Glomerular visceral epithelial cell (primary cell): ENCODE measurements at regions not wholly inside any gene's neighbourhood (a gene's known extent, or its start where the extent isn't known, plus 50 kb on each side); places are given as distances from the start of the nearest gene placed in this dataset.

Source experiments
- DNase-seq: peaks from one replicate; pipeline ENCODE4 v3.0.0-alpha.2; 2016; ENCODE audit errors: extremely low spot score

- no peak for DNase-seq
These were observed 75.0 kb downstream of the PTPDC1 start for GRCh38 chr9:94159069-94159939.

DNA sequence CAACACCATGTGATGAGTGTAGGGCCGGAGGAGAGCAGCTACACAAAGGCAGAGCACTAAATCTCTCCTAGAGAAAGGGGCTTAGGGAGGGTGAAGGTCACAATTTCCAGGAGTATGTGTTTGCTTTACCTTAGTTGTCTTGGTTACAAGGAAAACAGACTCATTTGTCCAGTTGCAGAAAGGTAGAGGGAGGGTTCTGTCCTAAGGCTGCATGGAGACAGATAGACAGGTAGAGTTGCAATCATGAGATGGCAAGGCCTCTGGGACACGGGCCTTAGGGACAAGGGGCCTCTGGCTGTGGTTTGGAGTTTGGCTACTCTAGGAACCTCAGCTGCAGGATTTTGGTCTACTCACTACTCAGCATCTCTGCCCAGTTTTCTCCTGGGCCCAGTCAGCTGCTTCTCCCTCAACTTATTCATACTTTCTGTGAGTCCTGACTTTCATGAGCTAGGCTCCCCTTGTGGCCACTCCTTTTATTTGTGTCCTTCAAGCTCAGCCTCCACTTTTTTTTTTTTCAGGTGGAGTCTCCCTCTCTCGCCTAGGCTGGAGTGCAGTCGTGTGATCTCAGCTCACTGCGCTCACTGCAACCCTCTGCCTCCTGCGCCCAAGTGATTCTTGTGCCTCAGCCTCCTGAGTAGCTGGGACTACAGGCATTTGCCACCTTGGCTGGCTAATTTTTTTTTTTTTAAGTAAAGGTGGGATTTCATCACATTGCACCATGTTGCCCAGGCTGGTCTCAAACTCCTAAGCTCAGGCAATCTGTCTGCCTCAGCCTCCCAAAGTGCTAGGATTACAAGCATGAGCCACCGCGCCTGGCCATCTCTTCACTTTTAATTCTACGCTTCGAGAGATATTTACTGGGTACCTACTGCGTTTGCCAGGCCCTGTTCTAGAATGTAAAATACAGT, 76.6 kb downstream of the PTPDC1 start:
- DNase-seq = no peak

- DNase-seq = no peak
These were observed 77.4 kb downstream of the PTPDC1 start for GRCh38 chr9:94161673-94162072.

DNA sequence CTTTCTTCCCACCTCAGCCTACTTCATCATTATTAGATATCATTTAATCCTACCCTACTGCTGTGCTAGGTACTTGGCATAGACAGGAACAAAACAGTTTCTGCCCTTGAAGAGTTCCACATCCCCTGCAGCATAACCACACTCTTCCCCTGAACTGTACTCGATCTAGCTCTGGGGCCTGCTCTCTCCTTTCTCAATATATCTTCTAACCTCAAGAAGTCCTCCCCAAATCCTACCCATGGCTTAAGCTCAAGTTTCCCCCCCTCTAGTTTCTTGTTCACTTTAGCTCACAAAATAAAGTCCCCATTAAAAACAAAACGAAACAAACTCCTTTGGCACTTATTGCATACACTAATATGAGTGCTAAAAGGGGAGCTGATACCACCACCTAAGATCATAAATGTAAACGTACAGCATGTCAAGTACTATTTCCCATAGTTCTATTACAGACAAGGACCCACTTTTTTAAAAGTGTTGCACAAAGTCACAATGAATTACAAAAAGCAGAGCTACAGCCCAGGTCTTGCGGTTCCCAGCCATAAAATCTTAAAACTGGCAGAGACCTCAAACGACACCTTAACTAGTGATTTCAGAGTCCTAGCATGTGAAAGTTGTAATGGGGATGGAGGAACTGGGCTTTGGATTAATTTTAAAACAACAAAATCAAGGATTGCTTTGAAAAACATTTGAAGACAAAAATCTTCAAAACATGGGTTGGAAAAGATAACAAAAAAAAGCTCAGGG, 80.7 kb downstream of the PTPDC1 start:
- no peak for DNase-seq

DNA sequence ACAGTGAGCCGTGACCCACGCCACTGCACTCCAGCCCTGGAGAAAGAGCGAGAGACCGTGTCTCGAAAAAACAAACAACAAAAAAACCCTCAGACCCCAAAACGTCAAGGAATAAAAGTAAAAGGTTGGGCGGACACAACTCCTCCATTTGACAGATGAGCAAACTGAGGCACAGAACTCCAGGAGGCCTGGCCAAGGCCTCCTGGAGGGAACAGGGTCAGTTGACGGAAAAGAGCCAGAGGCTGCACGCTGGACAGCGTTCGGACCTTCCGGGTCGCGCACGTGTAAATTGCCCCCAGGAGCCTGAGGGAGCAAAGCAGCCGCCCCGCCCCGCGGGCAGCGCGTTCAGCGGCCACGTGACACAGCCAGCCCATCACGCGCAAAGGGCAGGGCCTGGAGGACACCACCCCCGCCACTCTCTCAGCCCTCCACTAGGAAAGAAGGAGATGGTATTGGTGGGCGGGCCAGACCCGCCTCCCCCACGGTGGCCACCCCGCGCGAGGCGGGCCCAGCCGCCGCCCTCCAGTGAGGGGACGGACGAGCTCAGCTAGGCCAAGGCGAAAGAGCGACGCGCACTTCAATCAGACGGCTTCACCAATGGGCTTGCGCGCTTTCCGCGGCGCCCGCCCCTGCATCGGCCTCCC, 81.5 kb downstream of the PTPDC1 start:
- DNase-seq = peak; percentile 99

DNA sequence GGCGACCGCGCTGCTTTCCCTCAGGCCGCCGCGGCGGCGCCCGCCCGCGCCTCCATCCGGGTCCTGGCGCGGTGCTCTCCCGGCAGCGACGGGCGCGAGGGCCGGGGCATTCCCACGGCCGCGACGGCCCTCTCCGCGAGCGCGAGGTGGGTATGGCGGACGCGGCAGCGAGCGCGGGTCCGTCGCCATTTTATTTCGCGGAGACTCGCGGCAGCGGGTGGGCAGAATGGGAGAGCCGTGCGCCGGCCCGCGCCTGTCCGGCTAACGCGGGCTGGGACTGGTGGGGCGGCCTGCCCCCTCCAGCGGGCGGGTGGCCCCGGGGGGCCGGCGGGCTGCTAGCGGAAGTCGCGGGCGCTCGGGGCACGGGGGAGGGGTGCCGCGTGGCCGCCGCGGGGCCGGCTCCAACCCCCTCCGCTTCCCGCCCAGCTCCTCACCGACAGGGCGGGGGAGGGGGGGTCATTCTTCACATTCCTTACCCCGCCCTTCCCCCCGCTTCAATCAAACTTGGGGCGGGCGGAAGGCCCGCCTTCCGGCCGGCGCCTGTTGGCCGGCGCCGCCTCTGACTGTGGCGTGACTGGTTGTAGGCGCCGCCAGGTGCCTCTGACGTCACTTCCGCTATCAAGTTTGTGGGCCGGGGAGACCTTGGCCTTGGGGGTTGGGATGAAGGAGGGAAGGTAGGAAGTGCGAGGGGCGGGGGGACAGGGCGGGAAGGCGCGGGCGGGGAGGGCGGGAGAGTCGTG, 82.1 kb downstream of the PTPDC1 start:
- DNase-seq = peak; percentile 100

DNA sequence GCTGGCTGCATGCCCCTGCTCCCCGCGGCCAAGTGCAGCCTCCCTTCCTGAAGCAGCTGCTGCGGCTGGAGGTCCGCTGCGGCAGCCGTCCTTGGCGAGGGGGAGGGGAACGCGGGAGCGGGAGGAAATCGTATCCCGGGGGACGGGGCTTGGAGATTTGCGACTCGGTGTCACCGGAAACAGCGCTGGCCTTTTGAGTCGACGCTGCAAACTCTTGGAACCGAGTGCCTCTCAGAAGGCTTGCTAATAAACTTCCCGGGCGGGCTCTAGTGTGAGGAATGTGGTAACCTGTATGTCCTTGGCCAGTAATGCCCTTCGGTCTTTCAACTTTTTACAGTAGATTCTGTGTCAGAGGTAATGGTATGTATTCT, 82.7 kb downstream of the PTPDC1 start:
- no peak for DNase-seq

GRCh38 chr9:94167376-94167890, 83.2 kb downstream of the PTPDC1 start:
- no peak for DNase-seq

DNA sequence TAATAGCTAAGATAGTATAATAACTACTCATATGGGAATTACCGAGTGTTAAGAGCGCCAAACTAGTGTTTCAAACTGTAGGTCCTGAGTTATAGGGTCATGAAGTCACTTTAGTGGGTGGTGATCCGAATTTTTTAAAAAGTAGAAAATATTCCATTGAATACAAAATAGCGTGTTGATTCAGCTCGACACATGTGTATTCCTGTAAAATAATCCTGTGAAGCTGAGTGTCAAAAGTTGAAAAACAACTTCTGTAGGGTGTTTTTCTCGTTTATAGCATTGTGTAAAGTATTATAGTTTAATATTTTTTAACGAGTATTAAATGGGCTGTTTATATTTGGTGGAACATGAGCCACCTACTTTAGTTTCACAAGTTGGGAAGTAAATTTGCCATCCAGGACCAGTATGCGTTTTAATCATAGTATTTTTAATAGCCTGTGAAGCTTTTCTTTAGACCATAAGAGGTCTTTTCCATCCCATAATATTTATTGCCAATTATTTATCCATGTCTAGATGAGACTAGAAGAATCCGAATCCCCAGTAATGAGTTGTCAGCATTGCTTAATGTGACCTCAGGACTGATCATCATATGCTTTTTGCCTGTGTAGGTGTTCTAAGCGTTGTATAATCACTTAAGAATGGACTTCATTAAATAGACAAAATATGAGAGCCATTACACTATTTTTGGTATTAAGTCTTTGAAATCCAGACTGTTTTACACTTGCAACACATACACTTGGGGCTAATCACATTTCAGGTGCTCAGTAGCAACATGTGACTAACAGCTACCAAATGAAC, 84.1 kb downstream of the PTPDC1 start:
- DNase-seq = no peak

DNA sequence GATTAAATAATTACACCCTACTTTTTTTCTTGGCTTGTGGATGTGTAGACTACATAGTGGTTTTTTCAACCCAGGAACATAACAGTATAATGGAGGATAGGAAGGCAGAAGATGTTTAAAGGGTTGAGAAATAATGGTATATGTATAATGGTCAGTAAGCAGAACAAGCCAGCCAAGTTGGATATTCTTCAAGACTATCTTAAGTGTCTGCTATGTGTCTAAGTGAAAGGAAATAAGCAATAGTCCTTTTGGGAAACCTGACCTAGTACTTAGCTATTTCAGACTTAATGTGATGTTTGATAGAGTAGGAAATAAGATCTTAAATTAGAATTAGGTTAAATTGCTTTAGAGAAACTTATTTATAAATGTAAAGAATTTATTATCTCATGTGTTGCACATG, 85.7 kb downstream of the PTPDC1 start:
- DNase-seq = no peak

- no peak for DNase-seq
These were observed 85.5 kb upstream of the ZNF169 start for GRCh38 chr9:94173632-94174031.

DNA sequence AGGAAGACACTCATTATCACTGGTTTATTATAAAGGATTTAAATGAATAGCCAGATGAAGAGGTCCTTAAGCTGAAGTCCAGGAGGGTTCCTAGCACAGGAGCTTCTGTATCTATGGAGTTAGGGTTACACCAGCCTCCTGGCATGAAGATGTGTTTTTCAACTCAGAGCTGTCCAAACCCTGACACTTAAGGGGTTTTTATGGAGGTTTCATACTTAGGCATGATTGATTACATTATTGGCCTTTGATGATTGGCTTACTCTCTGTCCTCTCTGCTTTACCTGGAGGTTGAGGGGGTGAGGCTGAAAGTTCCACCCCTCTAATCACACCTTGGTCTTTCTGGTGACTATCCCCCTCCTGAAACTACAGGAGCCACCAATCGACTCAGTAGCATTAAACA, 84.9 kb upstream of the ZNF169 start:
- no peak for DNase-seq

GRCh38 chr9:94175669-94176068, 83.4 kb upstream of the ZNF169 start:
- DNase-seq = no peak

- DNase-seq = no peak
These were observed 82.5 kb upstream of the ZNF169 start for GRCh38 chr9:94176608-94177007.

- DNase-seq = no peak
These were observed 80.2 kb upstream of the ZNF169 start for GRCh38 chr9:94178927-94179326.

GRCh38 chr9:94181408-94182181, 77.5 kb upstream of the ZNF169 start:
- DNase-seq = no peak

DNA sequence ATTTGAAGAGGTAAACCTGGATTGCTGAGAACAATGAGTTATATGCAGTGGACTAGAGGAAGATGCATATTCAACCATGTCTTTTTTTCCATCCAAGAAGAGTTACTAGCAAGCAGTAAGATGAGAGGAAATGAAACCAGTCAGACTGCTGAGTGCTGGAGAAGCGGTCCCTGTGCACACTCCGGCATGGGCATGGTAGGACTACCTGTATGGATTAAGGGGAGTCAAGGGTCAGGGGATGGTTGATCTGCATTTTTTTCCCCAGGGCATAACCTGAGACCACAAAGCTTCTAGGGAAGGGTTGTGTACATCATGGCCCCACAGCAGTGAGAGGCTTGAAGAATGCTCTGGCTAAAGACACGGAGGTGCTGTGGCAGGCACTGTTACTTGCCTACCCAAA, 76.6 kb upstream of the ZNF169 start:
- DNase-seq = no peak

- no peak for DNase-seq
These were observed 75.7 kb upstream of the ZNF169 start for GRCh38 chr9:94183240-94183999.
